HG03135 (cell line): ENCODE measurements at regions not wholly inside any gene's neighbourhood (a gene's known extent, or its start where the extent isn't known, plus 50 kb on each side); places are given as distances from the start of the nearest gene placed in this dataset.

Source experiments
- ATAC-seq: cut with Tn5 transposase; IDR thresholded peaks from one replicate; pipeline ENCODE4 v1.9.1; 2021; ENCODE audit warnings: mild to moderate bottlenecking, moderate library complexity; ENCODE audit not compliant: unreplicated experiment

GRCh38 chr15:37572401-37572800 is 362.0 kb upstream of the TMCO5A start:
- no peak for ATAC-seq

GRCh38 chr15:37574985-37575384 is 359.5 kb upstream of the TMCO5A start:
- no peak for ATAC-seq

GRCh38 chr15:37576952-37577351 is 357.5 kb upstream of the TMCO5A start:
- no peak for ATAC-seq

- no peak for ATAC-seq
Observed at GRCh38 chr15:37581866-37582532, 352.4 kb upstream of the TMCO5A start.

GRCh38 chr15:37582852-37583251 is 351.6 kb upstream of the TMCO5A start:
- no peak for ATAC-seq

- no peak for ATAC-seq
Observed at GRCh38 chr15:37586011-37586583, 348.3 kb upstream of the TMCO5A start.

- ATAC-seq = no peak
Observed at GRCh38 chr15:37586976-37587375, 347.5 kb upstream of the TMCO5A start.

GRCh38 chr15:37594417-37594816 is 340.0 kb upstream of the TMCO5A start:
- ATAC-seq = no peak

- no peak for ATAC-seq
Observed at GRCh38 chr15:37595426-37595970, 338.9 kb upstream of the TMCO5A start.

GRCh38 chr15:37599156-37599555 is 335.3 kb upstream of the TMCO5A start:
- ATAC-seq = no peak

- no peak for ATAC-seq
Observed at GRCh38 chr15:37616215-37616614, 318.2 kb upstream of the TMCO5A start.

- ATAC-seq = no peak
Observed at GRCh38 chr15:37618353-37618752, 316.1 kb upstream of the TMCO5A start.

- no peak for ATAC-seq
Observed at GRCh38 chr15:37619358-37620042, 314.9 kb upstream of the TMCO5A start.

GRCh38 chr15:37625576-37625975 is 308.9 kb upstream of the TMCO5A start:
- no peak for ATAC-seq

GRCh38 chr15:37628507-37628906 is 305.9 kb upstream of the TMCO5A start:
- no peak for ATAC-seq

GRCh38 chr15:37636736-37637135 is 297.7 kb upstream of the TMCO5A start:
- no peak for ATAC-seq

GRCh38 chr15:37638116-37638515 is 296.3 kb upstream of the TMCO5A start:
- ATAC-seq = no peak

GRCh38 chr15:37638691-37639090 is 295.7 kb upstream of the TMCO5A start:
- no peak for ATAC-seq

- ATAC-seq = no peak
Observed at GRCh38 chr15:37652646-37653417, 281.6 kb upstream of the TMCO5A start.

GRCh38 chr15:37678124-37678523 is 256.3 kb upstream of the TMCO5A start:
- no peak for ATAC-seq

GRCh38 chr15:37679627-37680026 is 254.8 kb upstream of the TMCO5A start:
- no peak for ATAC-seq
